OCI-LY7 (cell line): ENCODE measurements at regions not wholly inside any gene's neighbourhood (a gene's known extent, or its start where the extent isn't known, plus 50 kb on each side); places are given as distances from the start of the nearest gene placed in this dataset.

Source experiments
- EZH2phosphoT487 ChIP-seq: fragments of 200-600 bp; sonication (generic); IDR thresholded peaks from 2 replicates; pipeline ENCODE4 v1.6.1; 2018; ENCODE audit warnings: low read depth, borderline replicate concordance, mild to moderate bottlenecking, mixed run types, antibody characterized with exemption, low read length, moderate library complexity, mixed read lengths
- TF ChIP-seq, protein P1 (sequence below): fragments of 200-600 bp; sonication (generic); conservative IDR thresholded peaks from 2 replicates; pipeline ENCODE4 v1.5.1; 2014; ENCODE audit warnings: mild to moderate bottlenecking, antibody characterized with exemption, low read length, moderate library complexity, mixed read lengths

DNA sequence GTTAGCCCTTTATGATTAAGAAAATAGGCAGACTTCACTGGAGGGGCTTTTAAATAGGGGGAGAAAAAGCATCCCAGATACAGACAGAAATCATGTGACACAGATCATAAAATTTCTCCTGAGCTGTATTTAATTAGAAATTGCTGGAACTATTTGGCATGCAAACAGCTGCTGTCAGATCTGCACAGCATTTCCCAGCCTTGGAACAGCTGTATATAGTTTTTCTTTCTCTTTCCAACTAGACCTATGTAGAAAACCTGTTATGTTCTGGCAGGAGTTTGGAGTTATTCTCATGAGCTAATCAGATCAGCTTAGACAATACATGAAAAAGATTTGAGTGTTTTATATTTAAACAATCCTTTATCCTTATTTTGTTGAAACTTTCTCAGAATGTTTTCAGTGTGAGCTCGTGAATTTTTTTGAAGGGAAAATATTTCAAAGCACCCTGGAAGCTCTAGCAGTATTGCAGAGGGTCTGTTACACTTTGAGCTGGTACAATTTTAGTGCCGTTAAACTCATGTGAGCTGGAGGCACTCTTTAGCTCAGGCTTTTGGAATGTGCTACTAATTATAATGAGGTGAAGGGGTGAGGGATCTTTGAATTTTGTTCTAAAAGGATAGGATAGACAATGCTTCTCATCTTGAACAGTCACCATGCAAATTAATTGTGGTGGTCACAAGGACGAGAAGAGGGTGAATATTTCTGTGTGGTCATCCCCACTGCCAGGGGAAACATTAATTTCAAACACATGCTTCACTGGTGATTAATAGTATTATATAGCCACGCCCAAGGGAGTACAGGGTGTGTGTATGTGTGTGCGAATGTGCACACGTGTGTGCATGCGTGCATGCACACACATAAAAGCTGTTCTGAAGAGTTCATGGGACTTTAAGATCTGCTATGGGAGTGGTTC is 239.4 kb upstream of the FBXL7 start:
- no peak for TF ChIP-seq EZH2phosphoT487
- TF ChIP-seq, protein P1, sequence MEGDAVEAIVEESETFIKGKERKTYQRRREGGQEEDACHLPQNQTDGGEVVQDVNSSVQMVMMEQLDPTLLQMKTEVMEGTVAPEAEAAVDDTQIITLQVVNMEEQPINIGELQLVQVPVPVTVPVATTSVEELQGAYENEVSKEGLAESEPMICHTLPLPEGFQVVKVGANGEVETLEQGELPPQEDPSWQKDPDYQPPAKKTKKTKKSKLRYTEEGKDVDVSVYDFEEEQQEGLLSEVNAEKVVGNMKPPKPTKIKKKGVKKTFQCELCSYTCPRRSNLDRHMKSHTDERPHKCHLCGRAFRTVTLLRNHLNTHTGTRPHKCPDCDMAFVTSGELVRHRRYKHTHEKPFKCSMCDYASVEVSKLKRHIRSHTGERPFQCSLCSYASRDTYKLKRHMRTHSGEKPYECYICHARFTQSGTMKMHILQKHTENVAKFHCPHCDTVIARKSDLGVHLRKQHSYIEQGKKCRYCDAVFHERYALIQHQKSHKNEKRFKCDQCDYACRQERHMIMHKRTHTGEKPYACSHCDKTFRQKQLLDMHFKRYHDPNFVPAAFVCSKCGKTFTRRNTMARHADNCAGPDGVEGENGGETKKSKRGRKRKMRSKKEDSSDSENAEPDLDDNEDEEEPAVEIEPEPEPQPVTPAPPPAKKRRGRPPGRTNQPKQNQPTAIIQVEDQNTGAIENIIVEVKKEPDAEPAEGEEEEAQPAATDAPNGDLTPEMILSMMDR = no peak
